ENCODE measurements at regions not wholly inside any gene's neighbourhood (a gene's known extent, or its start where the extent isn't known, plus 50 kb on each side); places are given as distances from the start of the nearest gene placed in this dataset.
A peak's percentile ranks its signal among the peaks of the same experiment; 100 is the strongest.

GRCh38 chr10:129106314-129106713 lies 360.7 kb upstream of the MGMT start:
- DNase-seq (ENCODE audit: low spot score) = no peak

GRCh38 chr10:129107525-129107924 lies 359.5 kb upstream of the MGMT start:
- DNase-seq (ENCODE audit: low spot score) = no peak

GRCh38 chr10:129108378-129108777 lies 358.7 kb upstream of the MGMT start:
- DNase-seq (ENCODE audit: low spot score) = no peak

- no peak for DNase-seq (ENCODE audit: low spot score)
Observed at GRCh38 chr10:129108994-129109393, 358.0 kb upstream of the MGMT start.

- no peak for DNase-seq (ENCODE audit: low spot score)
Observed at GRCh38 chr10:129110780-129111179, 356.3 kb upstream of the MGMT start.

GRCh38 chr10:129111922-129112321 lies 355.1 kb upstream of the MGMT start:
- DNase-seq (ENCODE audit: low spot score) = no peak

- no peak for DNase-seq (ENCODE audit: low spot score)
Observed at GRCh38 chr10:129114588-129114987, 352.5 kb upstream of the MGMT start.

- DNase-seq (ENCODE audit: low spot score) = no peak
Observed at GRCh38 chr10:129116371-129116770, 350.7 kb upstream of the MGMT start.

GRCh38 chr10:129120441-129120840 lies 346.6 kb upstream of the MGMT start:
- no peak for DNase-seq (ENCODE audit: low spot score)

- DNase-seq (ENCODE audit: low spot score) = no peak
Observed at GRCh38 chr10:129122846-129123245, 344.2 kb upstream of the MGMT start.

GRCh38 chr10:129123428-129123827 lies 343.6 kb upstream of the MGMT start:
- DNase-seq (ENCODE audit: low spot score) = no peak

GRCh38 chr10:129126982-129127381 lies 340.1 kb upstream of the MGMT start:
- no peak for DNase-seq (ENCODE audit: low spot score)

- no peak for DNase-seq (ENCODE audit: low spot score)
Observed at GRCh38 chr10:129131457-129132132, 335.4 kb upstream of the MGMT start.

GRCh38 chr10:129133856-129134255 lies 333.2 kb upstream of the MGMT start:
- no peak for DNase-seq (ENCODE audit: low spot score)

- no peak for DNase-seq (ENCODE audit: low spot score)
Observed at GRCh38 chr10:129134371-129134770, 332.7 kb upstream of the MGMT start.

GRCh38 chr10:129135624-129136023 lies 331.4 kb upstream of the MGMT start:
- no peak for DNase-seq (ENCODE audit: low spot score)

- DNase-seq (ENCODE audit: low spot score) = no peak
Observed at GRCh38 chr10:129136074-129136473, 331.0 kb upstream of the MGMT start.

- no peak for DNase-seq (ENCODE audit: low spot score)
Observed at GRCh38 chr10:129136951-129137350, 330.1 kb upstream of the MGMT start.

- no peak for DNase-seq (ENCODE audit: low spot score)
Observed at GRCh38 chr10:129140921-129141885, 325.8 kb upstream of the MGMT start.

- DNase-seq (ENCODE audit: low spot score) = no peak
Observed at GRCh38 chr10:129151281-129151680, 315.8 kb upstream of the MGMT start.

GRCh38 chr10:129156406-129156805 lies 310.6 kb upstream of the MGMT start:
- no peak for DNase-seq (ENCODE audit: low spot score)

GRCh38 chr10:129157185-129157584 lies 309.9 kb upstream of the MGMT start:
- no peak for DNase-seq (ENCODE audit: low spot score)

- peak; percentile 29 for DNase-seq (ENCODE audit: low spot score)
Observed at GRCh38 chr10:129161150-129161549, 305.9 kb upstream of the MGMT start.

All from SW480 (cell line).